Osteoblast (primary cell): ENCODE measurements at regions not wholly inside any gene's neighbourhood (a gene's known extent, or its start where the extent isn't known, plus 50 kb on each side); places are given as distances from the start of the nearest gene placed in this dataset.

Experiments
- DNase-seq: peaks from one replicate; pipeline ENCODE4 v3.0.0; 2011; ENCODE audit warnings: low spot score, mixed read lengths; ENCODE audit not compliant: insufficient read length; ENCODE audit errors: missing footprints
- H2AFZ ChIP-seq: 2 replicates; pipeline ENCODE4 v1.6.0; 2011; ENCODE audit warnings: mild to moderate bottlenecking, low read length
- H3K27ac ChIP-seq: 2 replicates; pipeline ENCODE4 v1.5.1; 2011; ENCODE audit warnings: mild to moderate bottlenecking, low read depth, low read length, moderate library complexity
- H3K27me3 ChIP-seq: 2 replicates; pipeline ENCODE4 v1.6.0; 2012; ENCODE audit warnings: mild to moderate bottlenecking, control low read depth, inconsistent platforms, low read length, moderate library complexity; ENCODE audit not compliant: insufficient read depth
- H3K36me3 ChIP-seq: 2 replicates; pipeline ENCODE4 v1.5.1; 2011; ENCODE audit warnings: mild to moderate bottlenecking, low read length, control low read depth, moderate library complexity; ENCODE audit not compliant: insufficient read depth
- H3K4me1 ChIP-seq: 2 replicates; pipeline ENCODE4 v1.5.1; 2011; ENCODE audit warnings: mild to moderate bottlenecking, low read length, control low read depth, moderate library complexity; ENCODE audit not compliant: insufficient read depth
- H3K4me2 ChIP-seq: 2 replicates; pipeline ENCODE4 v1.6.0; 2011; ENCODE audit warnings: mild to moderate bottlenecking, low read length; ENCODE audit not compliant: insufficient read depth
- H3K4me3 ChIP-seq: fragments of 200-600 bp; sonication (generic); 3 replicates; pipeline ENCODE4 v1.5.1; 2012; ENCODE audit warnings: mild to moderate bottlenecking, low read length, inconsistent platforms; ENCODE audit not compliant: insufficient read depth
- H3K79me2 ChIP-seq: 2 replicates; pipeline ENCODE4 v1.6.0; 2012; ENCODE audit warnings: mild to moderate bottlenecking, low read length, control low read depth, inconsistent platforms; ENCODE audit not compliant: insufficient read depth
- H3K9me3 ChIP-seq: 2 replicates; pipeline ENCODE4 v1.5.1; 2011; ENCODE audit warnings: low read depth, low read length, control low read depth
- H4K20me1 ChIP-seq: 2 replicates; pipeline ENCODE4 v1.6.0; 2012; ENCODE audit warnings: mild to moderate bottlenecking, low read length, control low read depth; ENCODE audit not compliant: insufficient read depth
- CTCF ChIP-seq: IDR thresholded peaks from 2 replicates; pipeline ENCODE4 v1.5.1; 2011; ENCODE audit warnings: mild to moderate bottlenecking, low read depth, low read length, moderate library complexity; ENCODE audit errors: extremely low read depth

GRCh38 chr7:57638666-57639065 lies 188.7 kb downstream of the ZNF716 start:
- H3K4me2 ChIP-seq: no peak overlapping the region
- no peaks in the 10 kb centered on the region for H3K4me1 ChIP-seq
- H3K27ac ChIP-seq: no peak overlapping the region
- H3K9me3 ChIP-seq: no peaks in the 10 kb centered on the region
- no peaks in the 10 kb centered on the region for H4K20me1 ChIP-seq
- no peaks in the 10 kb centered on the region for H3K79me2 ChIP-seq
- H3K27me3 ChIP-seq: no peaks in the 10 kb centered on the region
- no peaks in the 10 kb centered on the region for H3K36me3 ChIP-seq
- H2AFZ ChIP-seq: no peak overlapping the region
- TF ChIP-seq CTCF: no peak
- no peak for DNase-seq
- no peak overlapping the region for H3K4me3 ChIP-seq

GRCh38 chr7:57641521-57642067 lies 191.6 kb downstream of the ZNF716 start:
- Histone ChIP-seq H3K27me3 (no peaks in the 10 kb centered on the region), H3K36me3 (no peaks in the 10 kb centered on the region), H2AFZ (no peak overlapping the region), H4K20me1 (no peaks in the 10 kb centered on the region), H3K4me2 (no peak overlapping the region), H3K4me3 (no peak overlapping the region), H3K9me3 (no peaks in the 10 kb centered on the region), H3K4me1 (no peaks in the 10 kb centered on the region), H3K79me2 (no peaks in the 10 kb centered on the region), H3K27ac (no peak overlapping the region)
- no peak for DNase-seq
- TF ChIP-seq CTCF: no peak

- no peak overlapping the region for H3K4me2 ChIP-seq
- DNase-seq: no peak
Observed at GRCh38 chr7:57642730-57643129, 192.8 kb downstream of the ZNF716 start.

More at GRCh38 chr7:57642730-57643129, 192.8 kb downstream of the ZNF716 start:
- H3K27me3 ChIP-seq: no peaks in the 10 kb centered on the region
- H3K27ac ChIP-seq: no peak overlapping the region
- no peak overlapping the region for H3K4me3 ChIP-seq
- no peaks in the 10 kb centered on the region for H3K36me3 ChIP-seq
- TF ChIP-seq CTCF: no peak
- no peaks in the 10 kb centered on the region for H3K4me1 ChIP-seq
- no peaks in the 10 kb centered on the region for H3K9me3 ChIP-seq
- H2AFZ ChIP-seq: no peak overlapping the region
- no peaks in the 10 kb centered on the region for H4K20me1 ChIP-seq
- H3K79me2 ChIP-seq: no peaks in the 10 kb centered on the region
